ENCODE measurements at regions not wholly inside any gene's neighbourhood (a gene's known extent, or its start where the extent isn't known, plus 50 kb on each side); places are given as distances from the start of the nearest gene placed in this dataset.

DNA sequence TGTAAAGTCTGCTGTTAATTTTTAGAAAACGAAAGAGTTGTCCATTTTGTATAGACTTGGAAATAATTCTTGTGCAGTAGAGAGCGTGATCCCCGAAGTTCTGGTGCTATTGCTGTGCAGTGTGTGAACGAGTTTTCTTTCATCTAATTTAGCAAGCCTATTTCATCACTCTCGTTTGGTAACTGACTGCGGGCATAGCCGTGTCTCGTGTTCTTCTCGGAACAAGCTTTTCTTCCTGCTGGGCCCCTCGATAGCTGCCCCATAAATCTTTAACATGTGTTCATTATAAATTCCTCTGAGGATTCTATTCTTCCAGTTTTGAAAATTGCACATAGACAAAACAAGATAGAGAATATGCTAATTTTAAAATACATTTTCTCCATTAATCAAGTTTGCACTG, 622.0 kb upstream of the PFKP start:
- TF ChIP-seq, protein P1, sequence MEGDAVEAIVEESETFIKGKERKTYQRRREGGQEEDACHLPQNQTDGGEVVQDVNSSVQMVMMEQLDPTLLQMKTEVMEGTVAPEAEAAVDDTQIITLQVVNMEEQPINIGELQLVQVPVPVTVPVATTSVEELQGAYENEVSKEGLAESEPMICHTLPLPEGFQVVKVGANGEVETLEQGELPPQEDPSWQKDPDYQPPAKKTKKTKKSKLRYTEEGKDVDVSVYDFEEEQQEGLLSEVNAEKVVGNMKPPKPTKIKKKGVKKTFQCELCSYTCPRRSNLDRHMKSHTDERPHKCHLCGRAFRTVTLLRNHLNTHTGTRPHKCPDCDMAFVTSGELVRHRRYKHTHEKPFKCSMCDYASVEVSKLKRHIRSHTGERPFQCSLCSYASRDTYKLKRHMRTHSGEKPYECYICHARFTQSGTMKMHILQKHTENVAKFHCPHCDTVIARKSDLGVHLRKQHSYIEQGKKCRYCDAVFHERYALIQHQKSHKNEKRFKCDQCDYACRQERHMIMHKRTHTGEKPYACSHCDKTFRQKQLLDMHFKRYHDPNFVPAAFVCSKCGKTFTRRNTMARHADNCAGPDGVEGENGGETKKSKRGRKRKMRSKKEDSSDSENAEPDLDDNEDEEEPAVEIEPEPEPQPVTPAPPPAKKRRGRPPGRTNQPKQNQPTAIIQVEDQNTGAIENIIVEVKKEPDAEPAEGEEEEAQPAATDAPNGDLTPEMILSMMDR (IDR thresholded peaks at IDR 0.05): no peak
- TF ChIP-seq POLR2AphosphoS5 (IDR thresholded peaks at IDR 0.05; ENCODE audit: insufficient read depth in 1 of 2, low read depth in 1 of 2): no peak
- TF ChIP-seq POLR2A (IDR thresholded peaks at IDR 0.05): no peak
